OCI-LY7 (cell line): ENCODE measurements at regions not wholly inside any gene's neighbourhood (a gene's known extent, or its start where the extent isn't known, plus 50 kb on each side); places are given as distances from the start of the nearest gene placed in this dataset.

Experiments used
- BruUV-seq: library from RNA; stranded (reverse); fragments of 400-500 nt; replicated peaks from 2 replicates; lab custom pipeline; 2021; lab: Mats Ljungman, UMichigan
- CTCF ChIA-PET: fragments of 300-600 bp; sonication (Branson Sonifier 250); formaldehyde crosslinking; loops from one replicate; lab custom pipeline; 2022; ENCODE audit warnings: antibody characterized with exemption; ENCODE audit not compliant: unreplicated experiment; lab: Charles Lee
- POLR2A ChIA-PET: fragments of 300-600 bp; sonication (Branson Sonifier 250); formaldehyde crosslinking; loops from one replicate; lab custom pipeline; 2022; ENCODE audit warnings: antibody characterized with exemption; lab: Charles Lee
- DNase-seq: peaks from one replicate; pipeline ENCODE4 v3.0.0-alpha.2; 2015; ENCODE audit warnings: low spot score
- H2AFZ ChIP-seq: fragments of 200-600 bp; sonication (generic), shearing (Covaris generic); 2 replicates; pipeline ENCODE4 v1.6.1; 2014; ENCODE audit warnings: mild to moderate bottlenecking, antibody characterized with exemption, low read length, moderate library complexity
- H3K27ac ChIP-seq: fragments of 200-600 bp; sonication (generic); 2 replicates; pipeline ENCODE4 v1.5.1; 2014; ENCODE audit warnings: mixed run types, low read depth, mild to moderate bottlenecking, moderate library complexity, low read length, inconsistent platforms; ENCODE audit not compliant: poor library complexity, severe bottlenecking
- H3K36me3 ChIP-seq: fragments of 200-600 bp; sonication (generic); 2 replicates; pipeline ENCODE4 v1.6.1; 2014; ENCODE audit warnings: mild to moderate bottlenecking, antibody characterized with exemption, low read length, moderate library complexity, mixed read lengths; ENCODE audit not compliant: insufficient read depth
- H3K4me1 ChIP-seq: fragments of 200-600 bp; sonication (generic); 2 replicates; pipeline ENCODE4 v1.5.1; 2014; ENCODE audit warnings: mild to moderate bottlenecking, low read length; ENCODE audit not compliant: insufficient read depth, poor library complexity, severe bottlenecking
- H3K4me2 ChIP-seq: fragments of 200-600 bp; sonication (generic); 2 replicates; pipeline ENCODE4 v1.6.1; 2014; ENCODE audit warnings: mild to moderate bottlenecking, low read length
- H3K4me3 ChIP-seq: fragments of 200-600 bp; sonication (generic); 2 replicates; pipeline ENCODE4 v1.5.1; 2014; ENCODE audit warnings: mild to moderate bottlenecking, low read depth, low read length; ENCODE audit not compliant: poor library complexity, severe bottlenecking
- H3K79me2 ChIP-seq: fragments of 200-600 bp; sonication (generic); 2 replicates; pipeline ENCODE4 v1.6.1; 2016; ENCODE audit warnings: low read depth, mild to moderate bottlenecking, low read length, moderate library complexity, mixed read lengths; ENCODE audit not compliant: insufficient read depth
- H3K9me2 ChIP-seq: fragments of 200-600 bp; sonication (generic); 2 replicates; pipeline ENCODE4 v1.6.1; 2016; ENCODE audit warnings: mild to moderate bottlenecking, low read length, mixed read lengths; ENCODE audit not compliant: insufficient read depth
- H3K9me3 ChIP-seq: fragments of 200-600 bp; sonication (generic); 2 replicates; pipeline ENCODE4 v1.6.1; 2014; ENCODE audit warnings: mild to moderate bottlenecking, mixed run types, low read length, mixed read lengths
- H4K20me1 ChIP-seq: fragments of 200-600 bp; sonication (generic); 2 replicates; pipeline ENCODE4 v1.6.1; 2014; ENCODE audit warnings: mild to moderate bottlenecking, antibody characterized with exemption, low read length, moderate library complexity, mixed read lengths; ENCODE audit not compliant: insufficient read depth
- EZH2phosphoT487 ChIP-seq: fragments of 200-600 bp; sonication (generic); IDR thresholded peaks from 2 replicates; pipeline ENCODE4 v1.6.1; 2018; ENCODE audit warnings: low read depth, borderline replicate concordance, mild to moderate bottlenecking, mixed run types, antibody characterized with exemption, low read length, moderate library complexity, mixed read lengths
- intact Hi-C: fragments of 100-400 bp; cut with micrococcal nuclease; formaldehyde crosslinking; loops from one replicate; pipeline ENCODE4 v1.10.0; 2022; ENCODE audit not compliant: unreplicated experiment
- TF ChIP-seq, protein P1 (sequence below): fragments of 200-600 bp; sonication (generic); conservative IDR thresholded peaks from 2 replicates; pipeline ENCODE4 v1.5.1; 2014; ENCODE audit warnings: mild to moderate bottlenecking, antibody characterized with exemption, low read length, moderate library complexity, mixed read lengths

- intact Hi-C loops = no loop called here
- POLR2A ChIA-PET = interaction anchor here (0.6 to 2.4 kb wide), 8 partner anchors 8 to 114 kb away, joined by 3 to 13 read pairs (median 6); no protein-coding TSS in a partner anchor
- peak overlapping the region; percentile 61 for H3K4me2 ChIP-seq
Observed at GRCh38 chr10:110421512-110422138, 76.1 kb upstream of the DUSP5 start.

DNA sequence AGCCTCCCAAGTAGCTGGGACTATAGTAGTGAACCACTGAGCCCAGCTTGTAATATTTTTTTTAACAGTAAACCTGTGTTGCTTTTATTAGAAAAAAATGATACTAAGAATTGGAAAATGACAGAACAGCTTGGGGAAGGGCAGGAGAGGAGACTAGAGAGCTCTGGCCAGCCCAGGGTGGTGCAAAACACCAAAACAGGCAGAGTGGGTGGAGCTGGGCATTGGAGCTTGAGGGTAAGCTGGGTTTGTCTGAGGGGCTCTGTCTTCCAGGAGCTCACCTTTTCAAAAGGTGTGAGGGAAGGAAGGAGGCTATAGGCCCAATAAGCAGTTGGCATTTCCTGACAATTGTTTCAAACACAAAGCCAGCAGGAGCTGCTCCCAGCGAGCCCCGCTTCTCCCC lies 75.2 kb upstream of the DUSP5 start:
- CTCF ChIA-PET = interaction anchor here (0.5 to 1.9 kb wide), 2 partner anchors 38 to 68 kb away, joined by 3 to 9 read pairs; no protein-coding TSS in a partner anchor
- H3K9me3 ChIP-seq = no peaks in the 10 kb centered on the region
- no peaks in the 10 kb centered on the region for H3K79me2 ChIP-seq
- BruUV-seq = no TSS peak
- no peak overlapping the region for H3K27ac ChIP-seq
- peaks cover 65% of the 10 kb centered on the region for H3K4me1 ChIP-seq
- no peak overlapping the region for H3K4me3 ChIP-seq
- peak overlapping the region; percentile 61; the same call in 1 of the 2 replicates for H3K4me2 ChIP-seq
- no peaks in the 10 kb centered on the region for H3K36me3 ChIP-seq
- POLR2A ChIA-PET = interaction anchor here (0.6 to 2.4 kb wide), 9 partner anchors 8 to 512 kb away, joined by 3 to 13 read pairs (median 5); no protein-coding TSS in a partner anchor
- TF ChIP-seq, protein P1, sequence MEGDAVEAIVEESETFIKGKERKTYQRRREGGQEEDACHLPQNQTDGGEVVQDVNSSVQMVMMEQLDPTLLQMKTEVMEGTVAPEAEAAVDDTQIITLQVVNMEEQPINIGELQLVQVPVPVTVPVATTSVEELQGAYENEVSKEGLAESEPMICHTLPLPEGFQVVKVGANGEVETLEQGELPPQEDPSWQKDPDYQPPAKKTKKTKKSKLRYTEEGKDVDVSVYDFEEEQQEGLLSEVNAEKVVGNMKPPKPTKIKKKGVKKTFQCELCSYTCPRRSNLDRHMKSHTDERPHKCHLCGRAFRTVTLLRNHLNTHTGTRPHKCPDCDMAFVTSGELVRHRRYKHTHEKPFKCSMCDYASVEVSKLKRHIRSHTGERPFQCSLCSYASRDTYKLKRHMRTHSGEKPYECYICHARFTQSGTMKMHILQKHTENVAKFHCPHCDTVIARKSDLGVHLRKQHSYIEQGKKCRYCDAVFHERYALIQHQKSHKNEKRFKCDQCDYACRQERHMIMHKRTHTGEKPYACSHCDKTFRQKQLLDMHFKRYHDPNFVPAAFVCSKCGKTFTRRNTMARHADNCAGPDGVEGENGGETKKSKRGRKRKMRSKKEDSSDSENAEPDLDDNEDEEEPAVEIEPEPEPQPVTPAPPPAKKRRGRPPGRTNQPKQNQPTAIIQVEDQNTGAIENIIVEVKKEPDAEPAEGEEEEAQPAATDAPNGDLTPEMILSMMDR = no peak
- TF ChIP-seq EZH2phosphoT487 = no peak
- H3K9me2 ChIP-seq = no peaks in the 10 kb centered on the region
- no peak overlapping the region for H2AFZ ChIP-seq
- no peaks in the 10 kb centered on the region for H4K20me1 ChIP-seq
- no peak for DNase-seq
- intact Hi-C loops = no loop called here

More at GRCh38 chr10:110421512-110422138, 76.1 kb upstream of the DUSP5 start:
- DNase-seq = peak; percentile 59
- no peaks in the 10 kb centered on the region for H3K79me2 ChIP-seq
- TF ChIP-seq, protein P1 = no peak
- TF ChIP-seq EZH2phosphoT487 = no peak
- H2AFZ ChIP-seq = 0 out of 2 replicates have a peak overlapping the region, but pooled peaks have one; percentile 10
- H4K20me1 ChIP-seq = no peaks in the 10 kb centered on the region
- H3K4me3 ChIP-seq = no peak overlapping the region
- CTCF ChIA-PET = interaction anchor here (1.9 kb wide), 1 partner anchor 67 kb away, joined by 9 read pairs; no protein-coding TSS in a partner anchor
- no TSS peak for BruUV-seq
- H3K9me3 ChIP-seq = peaks cover 7% of the 10 kb centered on the region; the same call in 1 of the 2 replicates
- no peaks in the 10 kb centered on the region for H3K9me2 ChIP-seq
- H3K4me1 ChIP-seq = peaks cover 57% of the 10 kb centered on the region
- H3K36me3 ChIP-seq = peaks cover 3% of the 10 kb centered on the region; the same call in 1 of the 2 replicates
- H3K27ac ChIP-seq = peak overlapping the region; percentile 28

GRCh38 chr10:110423650-110424049 lies 74.1 kb upstream of the DUSP5 start:
- no peak overlapping the region for H2AFZ ChIP-seq
- no peak for TF ChIP-seq EZH2phosphoT487
- TF ChIP-seq, protein P1 = no peak
- ChIA-PET POLR2A (interaction anchor here (1.2 to 2.2 kb wide), 2 partner anchors 7 to 63 kb away, joined by 3 to 8 read pairs; no protein-coding TSS in a partner anchor), CTCF (no interaction called here)
- BruUV-seq = no TSS peak
- peaks cover 65% of the 10 kb centered on the region for H3K4me1 ChIP-seq
- H3K79me2 ChIP-seq = no peaks in the 10 kb centered on the region
- DNase-seq = no peak
- H3K9me3 ChIP-seq = no peaks in the 10 kb centered on the region
- H3K9me2 ChIP-seq = no peaks in the 10 kb centered on the region
- H3K4me3 ChIP-seq = no peak overlapping the region
- 0 out of 2 replicates have a peak overlapping the region, but pooled peaks have one; percentile 2 for H3K4me2 ChIP-seq
- H3K27ac ChIP-seq = no peak overlapping the region
- H4K20me1 ChIP-seq = no peaks in the 10 kb centered on the region
- intact Hi-C loops = no loop called here
- no peaks in the 10 kb centered on the region for H3K36me3 ChIP-seq
